ENCODE measurements at regions not wholly inside any gene's neighbourhood (a gene's known extent, or its start where the extent isn't known, plus 50 kb on each side); places are given as distances from the start of the nearest gene placed in this dataset.

DNA sequence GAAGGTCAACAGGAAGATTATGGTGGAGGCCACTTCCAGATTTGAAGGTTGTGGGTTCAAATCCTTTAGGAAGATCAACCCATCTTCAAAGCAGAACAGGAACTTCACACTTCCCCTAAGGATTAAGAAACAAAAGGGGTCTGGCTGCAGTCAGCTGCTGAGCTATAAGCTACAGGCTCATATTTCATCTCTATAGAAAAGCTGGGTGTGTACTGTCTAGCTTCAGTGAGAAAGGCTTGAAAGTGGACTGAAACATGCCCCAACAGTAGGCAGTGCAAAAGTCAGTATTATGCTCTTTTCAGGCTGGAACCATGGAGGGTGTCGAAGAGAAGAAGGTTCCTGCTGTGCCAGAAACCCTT is 60.1 kb upstream of the SPDEF start:
- TF ChIP-seq POLR2A (IDR thresholded peaks at IDR 0.05; ENCODE audit: low read depth, low read length): no peak
- no peak for TF ChIP-seq RCOR1 (IDR thresholded peaks at IDR 0.05; ENCODE audit: insufficient replicate concordance, low read length)
- TF ChIP-seq MAFK (IDR thresholded peaks at IDR 0.05; ENCODE audit: low read depth, low read length): no peak
- no peak for TF ChIP-seq CHD1 (IDR thresholded peaks at IDR 0.05; ENCODE audit: low read depth, low read length)
- TF ChIP-seq MXI1 (IDR thresholded peaks at IDR 0.05; ENCODE audit: borderline replicate concordance, low read depth, low read length): no peak
- TF ChIP-seq FOS (IDR thresholded peaks at IDR 0.05; ENCODE audit: low read depth, low read length): no peak
- TF ChIP-seq, protein P1, sequence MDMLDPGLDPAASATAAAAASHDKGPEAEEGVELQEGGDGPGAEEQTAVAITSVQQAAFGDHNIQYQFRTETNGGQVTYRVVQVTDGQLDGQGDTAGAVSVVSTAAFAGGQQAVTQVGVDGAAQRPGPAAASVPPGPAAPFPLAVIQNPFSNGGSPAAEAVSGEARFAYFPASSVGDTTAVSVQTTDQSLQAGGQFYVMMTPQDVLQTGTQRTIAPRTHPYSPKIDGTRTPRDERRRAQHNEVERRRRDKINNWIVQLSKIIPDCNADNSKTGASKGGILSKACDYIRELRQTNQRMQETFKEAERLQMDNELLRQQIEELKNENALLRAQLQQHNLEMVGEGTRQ (IDR thresholded peaks at IDR 0.05; ENCODE audit: low read depth, low read length): no peak
- no peak for TF ChIP-seq MAZ (IDR thresholded peaks at IDR 0.05; ENCODE audit: borderline replicate concordance, low read depth, low read length)
- TF ChIP-seq BHLHE40 (IDR thresholded peaks at IDR 0.05; ENCODE audit: low read depth, low read length): no peak
- TF ChIP-seq SMC3 (IDR thresholded peaks at IDR 0.05; ENCODE audit: low read depth, low read length): no peak
- TF ChIP-seq CEBPB (IDR thresholded peaks at IDR 0.05; ENCODE audit: low read depth, low read length): no peak
- POLR2A ChIA-PET (ENCODE audit: unreplicated experiment): no interaction called here
- no peak overlapping the region for H4K91ac ChIP-seq (ENCODE audit: insufficient read depth, low read depth, low read length)
- no peak overlapping the region for H2AFZ ChIP-seq (replicated peaks; ENCODE audit: low read length, poor library complexity)
- CTCF ChIA-PET: interaction anchor here (0.5 kb wide), 1 partner anchor 134 kb away, joined by 4 read pairs; no protein-coding TSS in a partner anchor
- 100% methylated on average over 1 of the region's 1 CpG; no CpG with 5 or more reads in 1 of the 2 experiments for WGBS, 2 experiments (ENCODE audit: extremely low coverage in 2 of 2, insufficient read length in 1 of 2)
- H3K79me1 ChIP-seq (ENCODE audit: low read depth in 1 of 2, low read length in 2 of 2): peaks cover 19 to 54% of the 10 kb centered on the region in 2 experiments
- intact Hi-C loops (cut with micrococcal nuclease): no loop called here
- H4K20me1 ChIP-seq (ENCODE audit: insufficient read depth, low read length): no peaks in the 10 kb centered on the region; the same call in 1 of the 2 replicates
- no peak overlapping the region for H2AK5ac ChIP-seq (ENCODE audit: low read depth, low read length)
- ATAC-seq (ENCODE audit: low read depth): no peak
- no peak overlapping the region for H3K18ac ChIP-seq (ENCODE audit: low read depth, low read length)
- no TSS peak for BruUV-seq (replicated peaks)
- no peak overlapping the region for H3K56ac ChIP-seq (ENCODE audit: extremely low read depth, insufficient read depth, low read length)
- no peaks in the 10 kb centered on the region for H3K27me3 ChIP-seq (ENCODE audit: control insufficient read depth, insufficient read depth, low read length)
- no peak overlapping the region for H4K8ac ChIP-seq (ENCODE audit: low read depth in 2 of 2, low read length in 2 of 2)
- H2BK20ac ChIP-seq (ENCODE audit: low read depth, low read length): no peak overlapping the region
- H3K4me2 ChIP-seq (ENCODE audit: low read depth, low read length): no peak overlapping the region
- dilution Hi-C loops (cut with HindIII; ENCODE audit: low sequenced_read_pairs, unreplicated experiment): no loop called here
- H3K4me3 ChIP-seq (ENCODE audit: insufficient read depth, low read depth, low read length): no peak overlapping the region
- H3K4ac ChIP-seq (ENCODE audit: low read depth, low read length): no peak overlapping the region
- no peak overlapping the region for H3K27ac ChIP-seq (ENCODE audit: insufficient read depth, low read length)
- peaks cover 3% of the 10 kb centered on the region for H3K36me3 ChIP-seq (ENCODE audit: control insufficient read depth, insufficient read depth, low read length)
- H3K9me3 ChIP-seq (ENCODE audit: control insufficient read depth, insufficient read depth, low read length): no peaks in the 10 kb centered on the region
- no peak overlapping the region for H3K23ac ChIP-seq (ENCODE audit: low read depth, low read length)
- in situ Hi-C loops (cut with MboI; ENCODE audit: low sequenced_read_pairs): no loop called here
- H2AK9ac ChIP-seq (replicated peaks; ENCODE audit: low read depth, low read length, poor library complexity): no peak overlapping the region
- H3K9ac ChIP-seq (ENCODE audit: low read depth, low read length): no peak overlapping the region
- H3K9me1 ChIP-seq (ENCODE audit: insufficient read depth, low read length): peaks cover 3% of the 10 kb centered on the region
- H3K4me1 ChIP-seq (ENCODE audit: control insufficient read depth, insufficient read depth, low read length): no peaks in the 10 kb centered on the region
- no peak for DNase-seq
- H3K14ac ChIP-seq (replicated peaks; ENCODE audit: low read depth, low read length): no peak overlapping the region
- H2BK15ac ChIP-seq (ENCODE audit: low read depth, low read length): no peak overlapping the region
- H2BK5ac ChIP-seq (ENCODE audit: low read depth, low read length, poor library complexity, severe bottlenecking): no peak overlapping the region
- H2BK120ac ChIP-seq (ENCODE audit: low read depth, low read length): no peak overlapping the region
- H4K5ac ChIP-seq (ENCODE audit: low read depth, low read length): no peak overlapping the region
